Activated CD8-positive, alpha-beta T cell treated with anti-CD3 and anti-CD28 coated beads, Interleukin-2, amount 10 ng/mL, durations not matched to agents 7 days and 5 days (primary cell): ENCODE measurements at regions not wholly inside any gene's neighbourhood (a gene's known extent, or its start where the extent isn't known, plus 50 kb on each side); places are given as distances from the start of the nearest gene placed in this dataset.

Experiments
- ATAC-seq: fragments of 150-1000 bp; cut with Tn5 transposase; one replicate; pipeline ENCODE4 v1.10.0; 2021; ENCODE audit warnings: moderate library complexity
- CTCF ChIA-PET: fragments of 350-600 bp; sonication (Branson Sonifier 250); formaldehyde crosslinking; loops from one replicate; lab custom pipeline; 2021; ENCODE audit warnings: antibody characterized with exemption; lab: Charles Lee
- POLR2A ChIA-PET: fragments of 350-600 bp; sonication (Branson Sonifier 250); formaldehyde crosslinking; loops from one replicate; lab custom pipeline; 2021; ENCODE audit warnings: antibody characterized with exemption; lab: Charles Lee
- DNase-seq: peaks from one replicate; pipeline ENCODE4 v3.0.0-alpha.2; 2020
- H3K27ac Mint-ChIP-seq: one replicate; pipeline ENCODE4 v1.8.0; 2021; ENCODE audit warnings: mild to moderate bottlenecking, mixed read lengths
- H3K27me3 Mint-ChIP-seq: one replicate; pipeline ENCODE4 v1.8.0; 2021; ENCODE audit warnings: low read depth, mixed read lengths
- H3K36me3 Mint-ChIP-seq: one replicate; pipeline ENCODE4 v1.8.0; 2021; ENCODE audit warnings: low read depth, mixed read lengths
- H3K4me1 Mint-ChIP-seq: one replicate; pipeline ENCODE4 v1.8.0; 2021; ENCODE audit warnings: low read depth, mixed read lengths
- H3K4me3 Mint-ChIP-seq: one replicate; pipeline ENCODE4 v1.8.0; 2021; ENCODE audit warnings: mild to moderate bottlenecking, mixed read lengths
- H3K9me3 Mint-ChIP-seq: one replicate; pipeline ENCODE4 v1.8.0; 2022; ENCODE audit warnings: mixed read lengths; ENCODE audit not compliant: insufficient read depth

DNA sequence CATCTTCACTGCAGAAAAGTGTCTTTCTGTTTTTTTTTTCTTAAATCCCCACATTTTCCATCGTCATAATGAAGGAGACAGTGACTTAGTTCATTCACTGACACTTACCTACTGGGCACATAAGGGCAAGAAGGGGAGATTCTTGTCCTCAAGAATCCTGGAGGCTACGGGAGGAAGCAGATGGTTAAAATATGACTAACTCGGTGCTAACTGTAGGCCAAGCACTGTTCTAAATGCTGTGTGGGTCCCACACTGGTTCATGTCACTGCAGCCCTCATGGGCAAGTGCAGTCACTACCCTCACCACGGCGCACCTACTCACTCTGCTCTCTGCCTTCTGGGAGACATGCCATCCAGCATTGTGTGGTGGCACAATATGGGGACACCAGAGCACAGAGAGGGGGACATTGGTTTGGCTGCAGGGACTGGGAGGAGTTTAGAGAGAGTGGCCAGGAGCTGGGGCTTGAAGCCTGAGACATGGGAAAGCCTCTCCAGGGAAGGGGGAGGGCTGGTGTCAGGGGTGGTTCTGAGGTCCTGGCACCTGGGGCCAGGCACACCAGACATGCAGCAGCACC is 305.2 kb downstream of the MYCN start:
- DNase-seq, result no peak
- H3K4me3 Mint-ChIP-seq, result no peak overlapping the region
- ChIA-PET CTCF (no interaction called here), POLR2A (no interaction called here)
- H3K4me1 Mint-ChIP-seq, result no peaks in the 10 kb centered on the region
- ATAC-seq, result no peak
- no peak overlapping the region for H3K27ac Mint-ChIP-seq
- H3K9me3 Mint-ChIP-seq, result no peaks in the 10 kb centered on the region
- H3K27me3 Mint-ChIP-seq, result no peaks in the 10 kb centered on the region
- no peaks in the 10 kb centered on the region for H3K36me3 Mint-ChIP-seq

DNA sequence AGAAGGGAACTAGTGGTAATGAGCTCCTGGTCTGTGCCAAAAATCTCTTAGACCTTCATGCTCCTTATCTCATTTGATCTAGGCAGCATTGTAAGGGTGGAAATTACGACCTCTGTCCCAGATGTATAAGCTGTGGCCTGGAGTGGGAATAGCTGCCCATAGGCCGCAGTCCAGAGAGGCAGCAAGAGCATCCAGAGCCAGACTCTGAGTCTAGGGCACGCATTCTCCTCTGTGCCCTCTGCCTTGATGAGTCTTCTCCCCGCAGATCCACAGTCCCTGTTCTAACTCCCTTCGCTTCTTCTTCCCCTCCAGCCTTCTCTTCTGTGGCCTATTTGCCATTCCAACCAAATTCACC is 304.6 kb downstream of the MYCN start:
- Mint-ChIP-seq H3K27me3 (no peaks in the 10 kb centered on the region), H3K36me3 (no peaks in the 10 kb centered on the region), H3K27ac (no peak overlapping the region), H3K4me1 (no peaks in the 10 kb centered on the region), H3K9me3 (no peaks in the 10 kb centered on the region), H3K4me3 (no peak overlapping the region)
- ChIA-PET POLR2A (no interaction called here), CTCF (no interaction called here)
- no peak for ATAC-seq
- DNase-seq, result no peak

DNA sequence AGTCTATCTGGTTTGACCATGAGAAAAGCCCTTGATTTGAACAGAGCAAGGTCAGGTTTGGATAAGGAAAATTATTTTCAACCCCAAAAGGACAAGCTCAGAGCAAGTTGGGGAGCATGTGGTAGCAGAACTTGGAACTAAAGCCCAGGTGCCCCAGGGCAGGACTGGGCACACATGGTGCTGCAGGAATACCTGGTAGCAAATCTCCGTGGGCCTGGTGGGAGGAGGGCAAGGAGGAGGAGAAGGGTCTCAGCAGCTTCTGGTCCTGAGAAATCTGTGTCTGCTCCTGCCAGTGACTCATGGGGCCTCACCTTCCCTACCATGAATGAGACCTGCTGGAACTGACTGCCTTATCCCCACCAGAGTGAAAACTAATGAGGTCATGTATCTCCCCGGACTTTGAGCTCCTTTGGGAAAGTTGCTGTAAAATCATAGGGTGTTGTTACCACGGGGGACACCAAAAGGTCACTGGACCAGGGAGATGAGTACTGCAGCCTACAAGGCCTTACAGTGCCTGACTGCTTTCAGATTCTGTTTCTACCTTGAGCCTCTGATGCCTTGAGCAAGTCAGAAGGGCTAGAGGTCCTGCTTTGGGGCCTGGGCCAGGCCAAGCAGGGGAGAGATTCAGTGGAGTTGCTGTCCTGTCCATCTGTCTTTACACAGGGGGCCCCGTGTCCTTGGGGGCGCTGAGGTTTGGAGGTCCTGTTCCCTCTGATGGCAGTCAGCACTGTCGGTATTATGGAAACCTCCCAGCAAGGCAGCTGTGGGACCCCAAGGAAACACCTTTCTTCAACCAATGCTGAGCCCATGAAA is 304.0 kb downstream of the MYCN start:
- Mint-ChIP-seq H3K4me1 (no peaks in the 10 kb centered on the region), H3K36me3 (no peaks in the 10 kb centered on the region), H3K27ac (no peak overlapping the region), H3K4me3 (no peak overlapping the region), H3K9me3 (no peaks in the 10 kb centered on the region), H3K27me3 (no peaks in the 10 kb centered on the region)
- CTCF ChIA-PET, result no interaction called here
- ATAC-seq, result no peak
- DNase-seq, result no peak
- POLR2A ChIA-PET, result no interaction called here

DNA sequence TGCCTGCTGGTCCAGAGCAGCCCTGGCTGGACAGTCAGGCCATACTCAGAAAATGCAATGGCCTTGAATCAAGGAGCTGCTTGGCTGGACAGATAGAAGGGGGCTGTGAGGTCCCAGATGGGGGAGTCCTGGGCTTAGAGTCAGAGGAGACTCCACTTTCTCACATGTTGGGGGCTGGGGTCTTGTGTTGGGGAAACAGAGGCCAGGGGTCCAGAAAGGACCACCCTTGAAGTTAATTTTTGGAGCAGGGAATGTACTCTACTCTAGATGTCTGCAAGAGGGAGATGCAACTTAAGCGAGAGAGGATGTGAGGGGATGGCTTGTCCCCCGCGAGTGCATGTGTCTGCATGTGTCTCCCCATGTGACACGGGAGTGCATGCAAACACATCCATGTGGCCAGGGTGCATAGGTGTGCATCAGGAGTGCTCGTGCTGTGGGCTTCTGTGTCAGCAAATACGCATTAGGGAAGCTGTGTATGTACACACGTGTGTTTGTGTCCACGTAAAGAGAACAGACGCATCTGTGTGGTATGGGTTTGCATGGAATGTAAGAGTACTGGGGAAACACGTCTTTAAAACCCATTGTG is 303.2 kb downstream of the MYCN start:
- Mint-ChIP-seq H3K4me3 (no peak overlapping the region), H3K9me3 (no peaks in the 10 kb centered on the region), H3K36me3 (no peaks in the 10 kb centered on the region), H3K4me1 (no peaks in the 10 kb centered on the region), H3K27me3 (no peaks in the 10 kb centered on the region), H3K27ac (no peak overlapping the region)
- DNase-seq (no peak), ATAC-seq (no peak)
- ChIA-PET CTCF (no interaction called here), POLR2A (no interaction called here)

DNA sequence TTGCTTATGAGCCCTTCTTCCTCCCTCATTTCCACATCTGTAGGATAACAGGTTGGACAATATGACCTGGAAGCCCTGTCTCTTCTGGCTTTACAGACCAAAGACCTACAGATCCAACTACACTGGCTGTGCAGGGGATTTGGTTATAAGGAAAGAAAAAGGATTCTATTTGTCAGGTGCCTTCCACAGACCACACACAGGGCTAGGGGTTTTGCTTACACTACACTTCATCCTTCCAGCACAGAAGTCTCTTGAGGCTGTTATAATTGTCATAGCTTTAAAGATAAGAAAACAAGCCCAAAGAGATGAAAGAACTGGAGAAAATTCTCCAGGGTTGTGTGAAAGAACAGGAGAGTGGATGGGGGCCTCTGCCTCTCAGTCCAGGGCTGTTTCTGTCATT is 302.6 kb downstream of the MYCN start:
- Mint-ChIP-seq H3K4me1 (no peaks in the 10 kb centered on the region), H3K4me3 (no peak overlapping the region), H3K9me3 (no peaks in the 10 kb centered on the region), H3K27ac (no peak overlapping the region), H3K36me3 (no peaks in the 10 kb centered on the region), H3K27me3 (no peaks in the 10 kb centered on the region)
- ChIA-PET POLR2A (no interaction called here), CTCF (no interaction called here)
- ATAC-seq (no peak), DNase-seq (no peak)

DNA sequence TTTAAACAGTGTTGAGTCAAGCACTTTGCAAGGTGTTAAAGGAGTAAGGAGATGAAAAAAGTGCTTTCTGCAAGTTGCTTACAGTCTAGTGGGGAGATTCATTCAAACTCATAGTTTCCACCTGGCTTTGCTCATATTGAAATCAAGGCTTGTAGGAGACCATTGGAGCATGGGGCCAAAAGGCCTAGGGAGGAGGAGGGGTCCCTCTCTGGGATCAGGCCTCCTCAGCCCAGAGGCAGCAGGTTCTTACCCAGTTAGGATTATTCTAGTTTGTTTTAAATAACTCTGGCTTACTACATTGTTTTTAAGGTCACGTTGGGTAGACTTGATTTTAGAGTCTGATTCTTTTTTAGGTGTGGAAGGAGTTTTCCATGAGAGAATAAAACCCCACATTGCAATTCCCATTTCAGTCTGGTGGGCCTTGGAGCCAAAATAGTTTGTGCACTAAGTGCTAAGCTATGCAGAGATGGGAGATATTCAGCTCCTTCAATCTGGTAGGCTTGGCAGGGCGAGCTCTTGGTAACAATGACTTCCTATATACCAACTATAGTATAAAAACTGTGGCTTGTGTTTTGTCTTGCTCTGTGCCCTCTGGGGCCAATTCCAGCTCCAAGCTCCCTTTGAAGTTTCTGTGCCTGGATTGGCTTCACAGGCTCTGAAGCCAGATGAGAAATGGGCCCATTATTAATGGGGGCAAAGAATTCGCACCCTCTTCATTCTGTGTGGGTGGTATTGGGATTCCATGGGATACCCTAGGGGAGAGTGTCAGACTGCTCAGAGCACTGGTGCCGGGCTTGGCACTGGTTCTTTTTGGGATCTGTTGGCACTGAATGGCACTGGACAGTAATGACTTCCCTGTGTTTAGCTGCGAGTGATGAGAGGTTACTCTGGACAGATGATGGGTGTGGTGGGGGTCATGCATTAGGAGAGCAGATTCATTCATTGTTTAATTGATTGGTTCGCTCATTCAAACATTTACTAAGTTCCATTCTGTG is 301.1 kb downstream of the MYCN start:
- CTCF ChIA-PET, result no interaction called here
- Mint-ChIP-seq H3K36me3 (no peaks in the 10 kb centered on the region), H3K4me3 (no peak overlapping the region), H3K27ac (no peak overlapping the region), H3K4me1 (no peaks in the 10 kb centered on the region), H3K27me3 (no peaks in the 10 kb centered on the region), H3K9me3 (no peaks in the 10 kb centered on the region)
- POLR2A ChIA-PET, result no interaction called here
- ATAC-seq (no peak), DNase-seq (no peak)

DNA sequence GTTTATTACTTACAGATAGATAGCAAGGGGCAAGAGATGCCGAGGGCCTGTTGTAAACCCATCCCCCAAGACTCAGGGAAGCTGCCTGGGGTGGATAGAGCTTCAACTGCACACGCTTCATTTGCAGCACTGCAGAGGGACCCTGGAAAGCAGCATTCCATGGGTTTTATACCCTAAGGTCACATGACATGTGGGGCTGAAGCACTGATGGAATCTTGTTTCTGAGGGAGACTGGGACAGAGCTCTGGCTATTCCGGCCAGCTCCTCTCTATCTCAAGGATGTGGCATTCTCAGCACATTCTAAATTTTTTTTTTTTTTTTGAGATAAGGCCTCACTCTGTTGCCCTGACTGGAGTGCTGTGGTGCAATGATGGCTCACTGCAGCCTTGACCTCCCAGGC is 300.1 kb downstream of the MYCN start:
- Mint-ChIP-seq H3K4me1 (no peaks in the 10 kb centered on the region), H3K36me3 (no peaks in the 10 kb centered on the region), H3K27me3 (no peaks in the 10 kb centered on the region), H3K4me3 (no peak overlapping the region), H3K27ac (no peak overlapping the region), H3K9me3 (no peaks in the 10 kb centered on the region)
- POLR2A ChIA-PET, result interaction anchor here (0.7 kb wide), 1 partner anchor 16 kb away, joined by 4 read pairs; no protein-coding TSS in a partner anchor
- CTCF ChIA-PET, result no interaction called here
- DNase-seq (no peak), ATAC-seq (no peak)

DNA sequence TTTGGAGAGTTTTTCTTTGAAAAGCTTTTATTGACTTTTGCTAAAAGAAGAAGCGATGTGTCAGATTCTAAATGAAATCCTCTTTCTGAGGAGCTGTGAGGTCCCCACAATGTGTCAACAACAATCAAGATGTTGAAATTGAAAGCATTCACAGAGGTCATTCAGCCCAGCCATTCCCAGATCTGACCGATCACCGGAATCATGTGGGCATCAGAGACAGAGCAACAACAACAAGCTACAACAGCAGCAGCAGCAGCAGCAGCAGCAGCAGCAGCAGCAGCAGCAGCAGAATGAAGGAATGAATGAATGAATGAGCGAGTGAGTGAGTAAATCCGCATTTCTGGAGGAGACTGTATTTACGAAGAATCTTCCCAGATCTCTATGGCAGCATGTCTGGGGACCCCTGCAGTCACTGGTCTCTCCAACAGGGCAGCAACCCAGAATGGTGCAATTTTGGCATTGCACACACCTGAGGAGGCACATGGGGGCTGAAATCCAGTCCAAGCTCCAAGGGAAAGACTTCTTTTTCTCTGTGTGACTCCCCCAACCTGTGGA is 299.0 kb downstream of the MYCN start:
- ChIA-PET CTCF (no interaction called here), POLR2A (no interaction called here)
- Mint-ChIP-seq H3K27me3 (no peaks in the 10 kb centered on the region), H3K36me3 (no peaks in the 10 kb centered on the region), H3K27ac (no peak overlapping the region), H3K9me3 (no peaks in the 10 kb centered on the region), H3K4me1 (no peaks in the 10 kb centered on the region), H3K4me3 (no peak overlapping the region)
- no peak for ATAC-seq
- DNase-seq, result no peak

DNA sequence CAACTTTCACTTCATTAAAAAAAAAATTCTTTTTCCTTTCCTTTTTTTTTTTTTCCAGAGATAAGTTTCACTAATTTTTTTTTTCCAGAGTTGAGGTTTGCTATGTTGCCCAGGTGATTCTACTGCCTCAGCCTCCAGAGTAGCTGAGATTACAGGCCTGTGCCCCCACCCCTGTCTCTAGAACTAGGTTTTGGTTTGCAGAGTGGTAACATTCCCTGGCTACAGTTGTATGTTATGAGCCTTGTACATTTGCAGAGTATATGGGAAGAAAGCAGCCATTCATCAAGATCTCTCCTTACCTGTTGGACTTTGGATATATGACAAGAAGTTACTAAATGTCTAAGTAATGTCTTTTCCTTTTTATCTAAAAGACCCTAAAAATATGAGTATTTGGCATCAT is 298.4 kb downstream of the MYCN start:
- H3K27me3 Mint-ChIP-seq, result no peaks in the 10 kb centered on the region
- H3K27ac Mint-ChIP-seq, result no peak overlapping the region
- CTCF ChIA-PET, result no interaction called here
- no peak for ATAC-seq
- H3K9me3 Mint-ChIP-seq, result no peaks in the 10 kb centered on the region
- POLR2A ChIA-PET, result no interaction called here
- DNase-seq, result no peak
- H3K36me3 Mint-ChIP-seq, result no peaks in the 10 kb centered on the region
- no peak overlapping the region for H3K4me3 Mint-ChIP-seq
- no peaks in the 10 kb centered on the region for H3K4me1 Mint-ChIP-seq

DNA sequence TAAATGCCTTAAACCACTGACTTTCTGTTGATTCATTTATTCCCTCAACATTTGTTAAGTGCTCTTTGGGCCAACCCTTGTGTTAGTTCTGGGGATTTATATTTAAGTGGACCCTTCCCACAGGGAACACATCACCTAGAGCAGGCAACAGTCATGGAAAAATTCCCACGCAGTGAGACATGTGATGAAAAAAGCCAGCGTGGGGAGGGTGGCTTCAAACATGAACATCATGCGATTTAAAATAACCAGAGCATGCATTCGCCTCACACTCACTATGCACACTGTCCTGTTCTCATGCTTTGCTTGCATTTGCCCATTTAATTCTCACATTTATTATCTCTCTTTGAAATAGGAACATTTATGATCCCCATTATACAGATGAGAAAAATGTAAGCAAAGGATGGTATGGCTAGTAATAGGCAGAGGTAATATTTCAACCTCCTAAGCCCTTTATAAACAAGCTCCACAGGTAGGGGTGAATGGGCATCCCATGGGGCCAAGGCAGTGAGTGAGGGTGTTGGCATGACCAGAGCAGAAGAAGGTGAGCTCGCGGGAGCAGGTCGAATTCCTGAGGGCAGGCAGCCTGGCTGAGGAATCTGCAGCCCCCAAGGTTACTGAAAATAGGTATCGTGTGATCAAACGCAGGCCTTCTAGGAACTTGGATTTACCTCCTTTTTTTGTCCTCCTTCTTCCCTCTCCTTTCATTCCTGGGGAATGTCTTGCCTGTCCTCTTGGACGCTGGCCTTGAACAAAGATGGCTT is 297.8 kb downstream of the MYCN start:
- H3K9me3 Mint-ChIP-seq, result no peaks in the 10 kb centered on the region
- no peaks in the 10 kb centered on the region for H3K4me1 Mint-ChIP-seq
- POLR2A ChIA-PET, result no interaction called here
- no peaks in the 10 kb centered on the region for H3K27me3 Mint-ChIP-seq
- H3K4me3 Mint-ChIP-seq, result no peak overlapping the region
- no peak overlapping the region for H3K27ac Mint-ChIP-seq
- H3K36me3 Mint-ChIP-seq, result no peaks in the 10 kb centered on the region
- ATAC-seq (no peak), DNase-seq (no peak)
- CTCF ChIA-PET, result no interaction called here

DNA sequence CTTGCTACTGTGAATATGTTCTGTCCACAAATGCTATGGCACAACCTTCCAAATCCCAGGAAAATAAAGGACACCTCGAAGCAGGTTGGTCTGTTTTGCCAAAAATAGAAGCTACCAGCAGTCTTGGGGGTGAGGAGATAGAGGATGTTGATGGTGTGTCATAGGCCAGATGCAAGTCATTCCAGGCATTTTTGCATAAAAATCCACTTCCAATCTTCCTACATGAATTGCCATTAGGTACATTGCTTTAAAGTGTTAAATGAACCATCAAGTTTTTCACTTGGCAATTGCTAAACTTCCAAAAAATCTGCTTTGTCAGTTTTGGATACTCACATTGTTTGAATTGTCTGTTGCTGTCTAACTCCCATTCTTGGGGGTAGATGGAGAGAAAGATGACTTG is 295.4 kb downstream of the MYCN start:
- POLR2A ChIA-PET, result interaction anchor here (0.6 kb wide), 1 partner anchor 524 kb away, joined by 3 read pairs; no protein-coding TSS in a partner anchor
- Mint-ChIP-seq H3K9me3 (no peaks in the 10 kb centered on the region), H3K4me1 (no peaks in the 10 kb centered on the region), H3K4me3 (no peak overlapping the region), H3K27me3 (no peaks in the 10 kb centered on the region), H3K27ac (no peak overlapping the region), H3K36me3 (no peaks in the 10 kb centered on the region)
- no peak for DNase-seq
- ATAC-seq, result no peak
- CTCF ChIA-PET, result no interaction called here
